ENCODE measurements at regions not wholly inside any gene's neighbourhood (a gene's known extent, or its start where the extent isn't known, plus 50 kb on each side); places are given as distances from the start of the nearest gene placed in this dataset.
"Not testable (repeated sequence)": the region's sequence is repeated elsewhere in the genome, so short reads cannot be mapped to it uniquely, and the experiment has no call there.

DNA sequence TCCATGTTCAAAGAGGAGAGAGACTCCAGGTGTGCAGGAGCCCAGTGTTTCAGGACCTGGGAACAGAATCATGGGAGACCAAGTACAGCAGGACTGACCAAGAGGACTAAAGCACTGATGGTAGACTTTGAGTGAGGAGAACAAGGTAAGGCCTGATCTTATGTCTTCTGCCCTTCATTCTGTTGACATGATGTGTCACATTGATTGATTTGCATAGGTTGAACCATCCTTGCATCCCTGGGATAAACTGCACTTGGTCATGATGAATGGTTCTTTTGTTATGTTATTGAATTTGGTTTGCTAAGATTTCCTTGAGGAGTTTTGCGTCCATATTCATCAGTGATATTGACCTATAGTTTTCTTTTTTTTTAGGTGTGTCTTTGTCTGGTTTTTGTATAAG is 497.0 kb downstream of the TMEM121 start:
- Histone ChIP-seq H3K4me2 (ENCODE audit: low read length) (no peak overlapping the region), H3K4me3 (ENCODE audit: low read length) (no peak overlapping the region), H3K9me2 (replicated peaks; ENCODE audit: low read length) (no peaks in the 10 kb centered on the region), H2AFZ (ENCODE audit: low read length) (no peak overlapping the region), H3K9me3 (ENCODE audit: low read length) (no peaks in the 10 kb centered on the region), H3F3A (ENCODE audit: low read length, unreplicated experiment) (no peaks in the 10 kb centered on the region), H4K20me1 (ENCODE audit: low read length) (no peaks in the 10 kb centered on the region), H3K9ac (ENCODE audit: low read length) (no peak overlapping the region), H3K4me1 (ENCODE audit: insufficient read depth, low read length) (no peaks in the 10 kb centered on the region), H3K27ac (ENCODE audit: low read length) (no peak overlapping the region), H3K79me2 (ENCODE audit: low read length) (no peaks in the 10 kb centered on the region), H3K27me3 (ENCODE audit: low read length) (no peaks in the 10 kb centered on the region), H3K36me3 (ENCODE audit: low read depth, low read length) (no peaks in the 10 kb centered on the region)
- TF ChIP-seq, protein P1, sequence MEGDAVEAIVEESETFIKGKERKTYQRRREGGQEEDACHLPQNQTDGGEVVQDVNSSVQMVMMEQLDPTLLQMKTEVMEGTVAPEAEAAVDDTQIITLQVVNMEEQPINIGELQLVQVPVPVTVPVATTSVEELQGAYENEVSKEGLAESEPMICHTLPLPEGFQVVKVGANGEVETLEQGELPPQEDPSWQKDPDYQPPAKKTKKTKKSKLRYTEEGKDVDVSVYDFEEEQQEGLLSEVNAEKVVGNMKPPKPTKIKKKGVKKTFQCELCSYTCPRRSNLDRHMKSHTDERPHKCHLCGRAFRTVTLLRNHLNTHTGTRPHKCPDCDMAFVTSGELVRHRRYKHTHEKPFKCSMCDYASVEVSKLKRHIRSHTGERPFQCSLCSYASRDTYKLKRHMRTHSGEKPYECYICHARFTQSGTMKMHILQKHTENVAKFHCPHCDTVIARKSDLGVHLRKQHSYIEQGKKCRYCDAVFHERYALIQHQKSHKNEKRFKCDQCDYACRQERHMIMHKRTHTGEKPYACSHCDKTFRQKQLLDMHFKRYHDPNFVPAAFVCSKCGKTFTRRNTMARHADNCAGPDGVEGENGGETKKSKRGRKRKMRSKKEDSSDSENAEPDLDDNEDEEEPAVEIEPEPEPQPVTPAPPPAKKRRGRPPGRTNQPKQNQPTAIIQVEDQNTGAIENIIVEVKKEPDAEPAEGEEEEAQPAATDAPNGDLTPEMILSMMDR (conservative IDR thresholded peaks at IDR 0.05; ENCODE audit: low read depth, low read length), result no peak
- no peak for TF ChIP-seq EZH2phosphoT487 (IDR thresholded peaks at IDR 0.05; ENCODE audit: borderline replicate concordance, low read length)
- no peak for TF ChIP-seq EZH2 (IDR thresholded peaks at IDR 0.05; ENCODE audit: low read length, unreplicated experiment)
- CTCF ChIA-PET, result no interaction called here
- ATAC-seq (no peak), DNase-seq (no peak)
- BruUV-seq (replicated peaks), result no TSS peak
- intact Hi-C loops (cut with micrococcal nuclease), result no loop called here
- POLR2A ChIA-PET (ENCODE audit: unreplicated experiment), result no interaction called here

DNA sequence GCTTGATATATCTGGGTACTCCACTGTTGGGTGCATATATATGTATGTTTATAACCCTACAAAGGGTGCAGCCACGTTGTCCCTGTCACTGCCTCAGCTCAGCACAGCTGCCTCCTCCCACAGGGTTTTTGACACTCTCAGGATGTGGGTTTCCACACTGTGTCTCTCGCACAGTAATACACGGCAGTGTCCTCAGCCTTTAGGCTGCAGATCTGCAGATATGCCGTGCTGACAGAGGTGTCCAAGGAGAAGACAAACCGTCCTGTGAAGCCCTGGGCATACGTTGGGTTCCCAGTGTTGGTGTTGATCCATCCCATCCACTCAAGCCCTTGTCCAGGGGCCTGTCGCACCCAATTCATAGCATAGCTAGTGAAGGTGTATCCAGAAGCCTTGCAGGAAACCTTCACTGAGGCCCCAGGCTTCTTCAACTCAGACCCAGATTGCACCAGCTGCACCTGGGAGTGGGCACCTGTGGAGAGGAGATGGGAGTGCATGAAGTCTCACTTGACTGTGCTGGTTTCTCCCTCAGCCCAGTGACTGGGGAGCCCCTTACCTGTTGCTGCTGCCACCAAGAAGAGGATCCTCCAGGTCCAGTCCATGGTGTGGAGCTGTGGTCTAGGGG is 498.7 kb downstream of the TMEM121 start:
- no peaks in the 10 kb centered on the region for H3K9me2 ChIP-seq (replicated peaks; ENCODE audit: low read length)
- no peak overlapping the region for H3K4me2 ChIP-seq (ENCODE audit: low read length)
- peaks cover 8% of the 10 kb centered on the region; the same call in 1 of the 2 replicates for H3K27me3 ChIP-seq (ENCODE audit: low read length)
- H3K27ac ChIP-seq (ENCODE audit: low read length), result no peak overlapping the region
- H3K9me3 ChIP-seq (ENCODE audit: low read length), result no peaks in the 10 kb centered on the region
- H4K20me1 ChIP-seq (ENCODE audit: low read length), result no peaks in the 10 kb centered on the region
- BruUV-seq (replicated peaks), result no TSS peak
- ChIA-PET POLR2A (ENCODE audit: unreplicated experiment) (no interaction called here), CTCF (no interaction called here)
- H3K79me2 ChIP-seq (ENCODE audit: low read length), result no peaks in the 10 kb centered on the region
- H2AFZ ChIP-seq (ENCODE audit: low read length), result no peak overlapping the region
- H3K4me1 ChIP-seq (ENCODE audit: insufficient read depth, low read length), result no peaks in the 10 kb centered on the region
- DNase-seq (no peak), ATAC-seq (no peak)
- no peak overlapping the region for H3K4me3 ChIP-seq (ENCODE audit: low read length)
- H3K36me3 ChIP-seq (ENCODE audit: low read depth, low read length), result no peaks in the 10 kb centered on the region
- TF ChIP-seq EZH2phosphoT487 (IDR thresholded peaks at IDR 0.05; ENCODE audit: borderline replicate concordance, low read length) (no peak), EZH2 (IDR thresholded peaks at IDR 0.05; ENCODE audit: low read length, unreplicated experiment) (no peak)
- TF ChIP-seq, protein P1 (conservative IDR thresholded peaks at IDR 0.05; ENCODE audit: low read depth, low read length), result no peak
- intact Hi-C loops (cut with micrococcal nuclease), result no loop called here
- no peak overlapping the region for H3K9ac ChIP-seq (ENCODE audit: low read length)
- H3F3A ChIP-seq (ENCODE audit: low read length, unreplicated experiment), result no peaks in the 10 kb centered on the region

DNA sequence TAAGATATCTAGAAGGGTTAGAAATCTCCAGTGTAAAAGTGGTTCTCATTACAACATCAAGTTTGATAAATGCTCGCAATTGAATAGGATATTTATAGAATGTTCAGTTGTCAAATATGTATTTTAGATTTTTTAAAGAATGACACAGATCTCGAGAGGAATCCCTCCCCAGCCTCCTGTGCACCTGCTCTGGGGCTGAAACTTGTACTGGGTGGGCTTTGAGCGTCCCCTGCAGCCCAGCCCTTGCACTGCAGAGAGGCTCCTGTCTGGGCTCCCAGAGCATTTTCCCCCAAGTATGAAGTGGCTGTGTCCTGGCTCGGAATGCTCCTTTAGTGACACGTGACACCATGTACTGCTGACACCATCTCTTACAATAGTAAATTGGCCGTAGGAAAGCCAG is 499.6 kb downstream of the TMEM121 start:
- ATAC-seq (no peak), DNase-seq (no peak)
- Histone ChIP-seq H3K27me3 (ENCODE audit: low read length) (peaks cover 13% of the 10 kb centered on the region), H3K4me3 (ENCODE audit: low read length) (no peak overlapping the region), H3K9me2 (replicated peaks; ENCODE audit: low read length) (no peaks in the 10 kb centered on the region), H3K79me2 (ENCODE audit: low read length) (no peaks in the 10 kb centered on the region), H3K9me3 (ENCODE audit: low read length) (no peaks in the 10 kb centered on the region), H3K4me2 (ENCODE audit: low read length) (no peak overlapping the region), H3K9ac (ENCODE audit: low read length) (no peak overlapping the region), H3F3A (ENCODE audit: low read length, unreplicated experiment) (no peaks in the 10 kb centered on the region), H4K20me1 (ENCODE audit: low read length) (no peaks in the 10 kb centered on the region), H3K4me1 (ENCODE audit: insufficient read depth, low read length) (no peaks in the 10 kb centered on the region), H3K27ac (ENCODE audit: low read length) (no peak overlapping the region), H2AFZ (ENCODE audit: low read length) (no peak overlapping the region), H3K36me3 (ENCODE audit: low read depth, low read length) (no peaks in the 10 kb centered on the region)
- no TSS peak for BruUV-seq (replicated peaks)
- ChIA-PET CTCF (no interaction called here), POLR2A (ENCODE audit: unreplicated experiment) (no interaction called here)
- intact Hi-C loops (cut with micrococcal nuclease), result no loop called here
- TF ChIP-seq EZH2 (IDR thresholded peaks at IDR 0.05; ENCODE audit: low read length, unreplicated experiment), result no peak
- TF ChIP-seq EZH2phosphoT487 (IDR thresholded peaks at IDR 0.05; ENCODE audit: borderline replicate concordance, low read length), result no peak
- TF ChIP-seq, protein P1 (conservative IDR thresholded peaks at IDR 0.05; ENCODE audit: low read depth, low read length), result no peak

DNA sequence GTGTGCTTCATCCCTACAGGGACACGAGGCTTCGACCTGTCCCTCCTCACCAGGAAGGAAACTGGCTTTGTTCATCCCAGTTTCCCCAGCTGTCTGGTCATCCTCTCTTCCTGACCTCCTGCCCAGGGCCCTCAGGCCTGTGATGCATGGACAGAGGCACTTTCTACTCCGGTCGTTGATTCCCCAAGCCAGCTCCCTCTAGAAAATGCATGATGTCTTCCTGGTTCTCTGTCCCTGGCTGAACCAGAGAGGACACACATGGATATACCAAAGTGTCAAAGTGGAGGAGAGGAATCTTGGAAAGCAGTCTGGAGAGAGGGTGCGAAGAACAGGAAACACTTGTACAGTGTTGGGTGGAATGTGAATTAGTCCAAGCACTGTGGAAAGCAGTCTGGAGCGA is 501.4 kb downstream of the TMEM121 start:
- H3F3A ChIP-seq (ENCODE audit: low read length, unreplicated experiment); H3K36me3 ChIP-seq (ENCODE audit: low read depth, low read length); H3K4me2 ChIP-seq (ENCODE audit: low read length); H3K27ac ChIP-seq (ENCODE audit: low read length); H3K9ac ChIP-seq (ENCODE audit: low read length); BruUV-seq (replicated peaks); DNase-seq; H3K79me2 ChIP-seq (ENCODE audit: low read length); POLR2A ChIA-PET (ENCODE audit: unreplicated experiment); intact Hi-C loops (cut with micrococcal nuclease); H3K9me3 ChIP-seq (ENCODE audit: low read length); H3K4me1 ChIP-seq (ENCODE audit: insufficient read depth, low read length); H3K9me2 ChIP-seq (replicated peaks; ENCODE audit: low read length); H4K20me1 ChIP-seq (ENCODE audit: low read length); H2AFZ ChIP-seq (ENCODE audit: low read length); H3K4me3 ChIP-seq (ENCODE audit: low read length); ATAC-seq; CTCF ChIA-PET: not testable (repeated sequence)
- H3K27me3 ChIP-seq (ENCODE audit: low read length), result peaks cover 15% of the 10 kb centered on the region
